ENCODE measurements at regions not wholly inside any gene's neighbourhood (a gene's known extent, or its start where the extent isn't known, plus 50 kb on each side); places are given as distances from the start of the nearest gene placed in this dataset.

GRCh38 chr1:58885998-58886397 is 102.2 kb upstream of the JUN start:
- CTCF ChIA-PET: no interaction called here
- DNase-seq (ENCODE audit: low read depth, low spot score): no peak
- Histone ChIP-seq H3K9me3 (ENCODE audit: control insufficient read depth, insufficient read depth, low read length) (no peaks in the 10 kb centered on the region), H3K27ac (ENCODE audit: low read depth, low read length) (no peak overlapping the region), H3K27me3 (ENCODE audit: control insufficient read depth, insufficient read depth, low read length) (no peaks in the 10 kb centered on the region), H3K4me3 (ENCODE audit: low read depth, low read length) (no peak overlapping the region)
- TF ChIP-seq CTCF (IDR thresholded peaks at IDR 0.05; ENCODE audit: low read depth, low read length): no peak
- POLR2A ChIA-PET: no interaction called here

- no peak for TF ChIP-seq CTCF (IDR thresholded peaks at IDR 0.05; ENCODE audit: low read depth, low read length)
- H3K4me3 ChIP-seq (ENCODE audit: low read depth, low read length): no peak overlapping the region
- no peak overlapping the region for H3K27ac ChIP-seq (ENCODE audit: low read depth, low read length)
- no peak for DNase-seq (ENCODE audit: low read depth, low spot score)
- ChIA-PET POLR2A (no interaction called here), CTCF (no interaction called here)
- no peaks in the 10 kb centered on the region for H3K9me3 ChIP-seq (ENCODE audit: control insufficient read depth, insufficient read depth, low read length)
- no peaks in the 10 kb centered on the region for H3K27me3 ChIP-seq (ENCODE audit: control insufficient read depth, insufficient read depth, low read length)
Measured at GRCh38 chr1:58886611-58887010, 102.8 kb upstream of the JUN start.

GRCh38 chr1:58887059-58887458 is 103.2 kb upstream of the JUN start:
- ChIA-PET CTCF (no interaction called here), POLR2A (no interaction called here)
- no peaks in the 10 kb centered on the region for H3K27me3 ChIP-seq (ENCODE audit: control insufficient read depth, insufficient read depth, low read length)
- no peak for DNase-seq (ENCODE audit: low read depth, low spot score)
- no peak for TF ChIP-seq CTCF (IDR thresholded peaks at IDR 0.05; ENCODE audit: low read depth, low read length)
- H3K4me3 ChIP-seq (ENCODE audit: low read depth, low read length): no peak overlapping the region
- H3K9me3 ChIP-seq (ENCODE audit: control insufficient read depth, insufficient read depth, low read length): no peaks in the 10 kb centered on the region
- H3K27ac ChIP-seq (ENCODE audit: low read depth, low read length): no peak overlapping the region

GRCh38 chr1:58888833-58889232 is 105.0 kb upstream of the JUN start:
- no peak overlapping the region for H3K27ac ChIP-seq (ENCODE audit: low read depth, low read length)
- TF ChIP-seq CTCF (IDR thresholded peaks at IDR 0.05; ENCODE audit: low read depth, low read length): no peak
- no peaks in the 10 kb centered on the region for H3K9me3 ChIP-seq (ENCODE audit: control insufficient read depth, insufficient read depth, low read length)
- H3K27me3 ChIP-seq (ENCODE audit: control insufficient read depth, insufficient read depth, low read length): no peaks in the 10 kb centered on the region
- no peak for DNase-seq (ENCODE audit: low read depth, low spot score)
- H3K4me3 ChIP-seq (ENCODE audit: low read depth, low read length): no peak overlapping the region
- CTCF ChIA-PET: no interaction called here
- POLR2A ChIA-PET: no interaction called here

GRCh38 chr1:58890113-58890512 is 106.3 kb upstream of the JUN start:
- no peaks in the 10 kb centered on the region for H3K27me3 ChIP-seq (ENCODE audit: control insufficient read depth, insufficient read depth, low read length)
- POLR2A ChIA-PET: no interaction called here
- H3K4me3 ChIP-seq (ENCODE audit: low read depth, low read length): no peak overlapping the region
- CTCF ChIA-PET: interaction anchor here (0.6 to 1.1 kb wide), 2 partner anchors 64 to 809 kb away, joined by 3 to 4 read pairs; no protein-coding TSS in a partner anchor
- no peak for TF ChIP-seq CTCF (IDR thresholded peaks at IDR 0.05; ENCODE audit: low read depth, low read length)
- H3K27ac ChIP-seq (ENCODE audit: low read depth, low read length): no peak overlapping the region
- H3K9me3 ChIP-seq (ENCODE audit: control insufficient read depth, insufficient read depth, low read length): no peaks in the 10 kb centered on the region
- DNase-seq (ENCODE audit: low read depth, low spot score): no peak

Data from AG04450 (cell line).